ENCODE measurements at regions not wholly inside any gene's neighbourhood (a gene's known extent, or its start where the extent isn't known, plus 50 kb on each side); places are given as distances from the start of the nearest gene placed in this dataset.
A peak's percentile ranks its signal among the peaks of the same experiment; 100 is the strongest.

DNA sequence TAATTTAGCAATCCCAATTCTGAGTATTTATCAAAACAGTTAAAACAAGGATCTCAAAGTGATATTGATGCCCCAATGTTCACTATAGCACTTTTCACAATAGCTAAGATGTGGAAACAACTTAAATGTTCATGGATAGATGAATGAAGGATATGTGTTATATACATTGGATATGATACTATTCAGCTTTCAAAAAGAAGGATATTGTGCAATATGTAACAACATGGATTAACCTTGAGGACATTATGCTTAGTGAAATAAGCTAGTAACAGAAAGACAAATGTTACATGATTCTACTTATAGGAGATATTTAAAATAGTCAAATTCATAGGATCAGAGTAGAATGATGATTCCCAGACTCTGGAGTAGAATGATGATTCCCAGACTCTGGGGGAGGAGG, 78.0 kb downstream of the INSIG2 start:
- TF ChIP-seq THRAP3 (IDR thresholded peaks at IDR 0.05; ENCODE audit: borderline replicate concordance) = no peak
- TF ChIP-seq CEBPG (CRISPR knock-in tag; IDR thresholded peaks at IDR 0.05) = no peak
- peak in 1 of 2 experiments; percentile 80; a peak in 2 of 4 replicates for TF ChIP-seq CEBPG (tag; conservative IDR thresholded peaks at IDR 0.05 in 1 of 2, IDR thresholded peaks at IDR 0.05 in 1 of 2)
- TF ChIP-seq CEBPB (tag; IDR thresholded peaks at IDR 0.05) = peak; percentile 73
- H3K36me3 ChIP-seq (ENCODE audit: control insufficient read depth, insufficient read depth, low read length) = no peaks in the 10 kb centered on the region
- H2AFZ ChIP-seq (ENCODE audit: low read depth, low read length) = no peak overlapping the region
- H3K4me1 ChIP-seq (replicated peaks in 1 of 2; ENCODE audit: control insufficient read depth in 2 of 2, insufficient read depth in 2 of 2, low read length in 2 of 2) = no peaks in the 10 kb centered on the region
- H3K79me2 ChIP-seq (ENCODE audit: control insufficient read depth, insufficient read depth, low read length) = no peaks in the 10 kb centered on the region
- intact Hi-C loops (cut with micrococcal nuclease) = no loop called here
- no peak overlapping the region for H3K4me3 ChIP-seq
- H3K27me3 ChIP-seq (ENCODE audit: control insufficient read depth in 2 of 2, insufficient read depth in 2 of 2, low read length in 2 of 2) = no peaks in the 10 kb centered on the region
- CTCF ChIA-PET (ENCODE audit: low intra/inter-chr PET ratio) = no interaction called here
- DNase-seq (ENCODE audit: extremely low read depth in 1 of 4, low spot score in 3 of 4) (no peak), FAIRE-seq (no peak), ATAC-seq (no peak)
- no peaks in the 10 kb centered on the region for H3K9me3 ChIP-seq (replicated peaks; ENCODE audit: control insufficient read depth, insufficient read depth, low read depth, low read length)
- H4K20me1 ChIP-seq (replicated peaks; ENCODE audit: control insufficient read depth, insufficient read depth, low read length) = no peaks in the 10 kb centered on the region
- no peak overlapping the region for H3K27ac ChIP-seq (ENCODE audit: extremely low read depth, low read depth, low read length)
- no peak overlapping the region for H3K9ac ChIP-seq (ENCODE audit: insufficient read depth in 1 of 2, low read depth in 2 of 2, low read length in 2 of 2)
- H3K9me1 ChIP-seq (ENCODE audit: control insufficient read depth, insufficient read depth, low read length) = no peaks in the 10 kb centered on the region
- H3K4me2 ChIP-seq (ENCODE audit: insufficient read depth, low read length) = no peak overlapping the region
- in situ Hi-C loops (cut with MboI) = no loop called here
- BruUV-seq (replicated peaks) = no TSS peak
- POLR2A ChIA-PET = no interaction called here

DNA sequence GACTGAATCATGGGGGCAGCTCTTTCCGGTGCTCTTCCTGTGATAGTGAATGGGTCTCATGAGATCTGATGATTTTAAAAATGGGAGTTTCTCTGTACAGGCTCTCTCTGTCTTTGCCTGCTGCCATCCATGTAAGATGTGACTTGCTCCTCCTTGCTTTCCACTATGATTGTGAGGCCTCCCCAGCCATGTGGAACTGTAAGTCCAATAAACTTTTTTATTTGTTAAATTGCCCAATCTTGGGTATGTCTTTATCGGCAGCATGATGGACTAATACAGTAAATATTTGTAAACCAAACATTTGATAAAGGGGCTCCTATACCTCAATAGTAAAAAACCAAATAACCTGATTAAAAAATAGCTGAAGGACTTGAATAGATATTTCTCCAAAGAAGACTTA, 77.3 kb downstream of the INSIG2 start:
- Histone ChIP-seq H2AFZ (ENCODE audit: low read depth, low read length) (no peak overlapping the region), H3K79me2 (ENCODE audit: control insufficient read depth, insufficient read depth, low read length) (no peaks in the 10 kb centered on the region), H3K4me2 (ENCODE audit: insufficient read depth, low read length) (no peak overlapping the region), H3K36me3 (ENCODE audit: control insufficient read depth, insufficient read depth, low read length) (no peaks in the 10 kb centered on the region), H3K4me1 (replicated peaks in 1 of 2; ENCODE audit: control insufficient read depth in 2 of 2, insufficient read depth in 2 of 2, low read length in 2 of 2) (no peaks in the 10 kb centered on the region), H3K27ac (ENCODE audit: extremely low read depth, low read depth, low read length) (no peak overlapping the region), H3K9ac (ENCODE audit: insufficient read depth in 1 of 2, low read depth in 2 of 2, low read length in 2 of 2) (no peak overlapping the region), H3K27me3 (ENCODE audit: control insufficient read depth in 2 of 2, insufficient read depth in 2 of 2, low read length in 2 of 2) (no peaks in the 10 kb centered on the region), H3K9me1 (ENCODE audit: control insufficient read depth, insufficient read depth, low read length) (no peaks in the 10 kb centered on the region), H3K9me3 (replicated peaks; ENCODE audit: control insufficient read depth, insufficient read depth, low read depth, low read length) (no peaks in the 10 kb centered on the region), H4K20me1 (replicated peaks; ENCODE audit: control insufficient read depth, insufficient read depth, low read length) (no peaks in the 10 kb centered on the region), H3K4me3 (no peak overlapping the region)
- no TSS peak for BruUV-seq (replicated peaks)
- 4% methylated on average over 2 of the region's 2 CpGs for WGBS (ENCODE audit: insufficient coverage, low coverage, missing lambda C conversion rate)
- CTCF ChIA-PET (ENCODE audit: low intra/inter-chr PET ratio) = no interaction called here
- no peak for TF ChIP-seq ARNT (IDR thresholded peaks at IDR 0.05)
- no peak for TF ChIP-seq COPS2 (conservative IDR thresholded peaks at IDR 0.05)
- TF ChIP-seq, protein P1, sequence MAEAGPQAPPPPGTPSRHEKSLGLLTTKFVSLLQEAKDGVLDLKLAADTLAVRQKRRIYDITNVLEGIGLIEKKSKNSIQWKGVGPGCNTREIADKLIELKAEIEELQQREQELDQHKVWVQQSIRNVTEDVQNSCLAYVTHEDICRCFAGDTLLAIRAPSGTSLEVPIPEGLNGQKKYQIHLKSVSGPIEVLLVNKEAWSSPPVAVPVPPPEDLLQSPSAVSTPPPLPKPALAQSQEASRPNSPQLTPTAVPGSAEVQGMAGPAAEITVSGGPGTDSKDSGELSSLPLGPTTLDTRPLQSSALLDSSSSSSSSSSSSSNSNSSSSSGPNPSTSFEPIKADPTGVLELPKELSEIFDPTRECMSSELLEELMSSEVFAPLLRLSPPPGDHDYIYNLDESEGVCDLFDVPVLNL (CRISPR knock-in tag; IDR thresholded peaks at IDR 0.05; ENCODE audit: low read depth) = no peak
- TF ChIP-seq, protein P2, sequence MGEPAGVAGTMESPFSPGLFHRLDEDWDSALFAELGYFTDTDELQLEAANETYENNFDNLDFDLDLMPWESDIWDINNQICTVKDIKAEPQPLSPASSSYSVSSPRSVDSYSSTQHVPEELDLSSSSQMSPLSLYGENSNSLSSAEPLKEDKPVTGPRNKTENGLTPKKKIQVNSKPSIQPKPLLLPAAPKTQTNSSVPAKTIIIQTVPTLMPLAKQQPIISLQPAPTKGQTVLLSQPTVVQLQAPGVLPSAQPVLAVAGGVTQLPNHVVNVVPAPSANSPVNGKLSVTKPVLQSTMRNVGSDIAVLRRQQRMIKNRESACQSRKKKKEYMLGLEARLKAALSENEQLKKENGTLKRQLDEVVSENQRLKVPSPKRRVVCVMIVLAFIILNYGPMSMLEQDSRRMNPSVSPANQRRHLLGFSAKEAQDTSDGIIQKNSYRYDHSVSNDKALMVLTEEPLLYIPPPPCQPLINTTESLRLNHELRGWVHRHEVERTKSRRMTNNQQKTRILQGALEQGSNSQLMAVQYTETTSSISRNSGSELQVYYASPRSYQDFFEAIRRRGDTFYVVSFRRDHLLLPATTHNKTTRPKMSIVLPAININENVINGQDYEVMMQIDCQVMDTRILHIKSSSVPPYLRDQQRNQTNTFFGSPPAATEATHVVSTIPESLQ (CRISPR knock-in tag; IDR thresholded peaks at IDR 0.05) = no peak
- TF ChIP-seq, protein P3, sequence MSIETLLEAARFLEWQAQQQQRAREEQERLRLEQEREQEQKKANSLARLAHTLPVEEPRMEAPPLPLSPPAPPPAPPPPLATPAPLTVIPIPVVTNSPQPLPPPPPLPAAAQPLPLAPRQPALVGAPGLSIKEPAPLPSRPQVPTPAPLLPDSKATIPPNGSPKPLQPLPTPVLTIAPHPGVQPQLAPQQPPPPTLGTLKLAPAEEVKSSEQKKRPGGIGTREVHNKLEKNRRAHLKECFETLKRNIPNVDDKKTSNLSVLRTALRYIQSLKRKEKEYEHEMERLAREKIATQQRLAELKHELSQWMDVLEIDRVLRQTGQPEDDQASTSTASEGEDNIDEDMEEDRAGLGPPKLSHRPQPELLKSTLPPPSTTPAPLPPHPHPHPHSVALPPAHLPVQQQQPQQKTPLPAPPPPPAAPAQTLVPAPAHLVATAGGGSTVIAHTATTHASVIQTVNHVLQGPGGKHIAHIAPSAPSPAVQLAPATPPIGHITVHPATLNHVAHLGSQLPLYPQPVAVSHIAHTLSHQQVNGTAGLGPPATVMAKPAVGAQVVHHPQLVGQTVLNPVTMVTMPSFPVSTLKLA (conservative IDR thresholded peaks at IDR 0.05) = no peak
- TF ChIP-seq C11orf30 (IDR thresholded peaks at IDR 0.05; ENCODE audit: low read depth) = no peak
- in situ Hi-C loops (cut with MboI) (no loop called here), intact Hi-C loops (cut with micrococcal nuclease) (no loop called here)
- ATAC-seq (no peak), FAIRE-seq (no peak), DNase-seq (ENCODE audit: extremely low read depth in 1 of 4, low spot score in 3 of 4) (no peak)
- POLR2A ChIA-PET = no interaction called here

All from K562 (cell line).